ENCODE measurements at regions not wholly inside any gene's neighbourhood (a gene's known extent, or its start where the extent isn't known, plus 50 kb on each side); places are given as distances from the start of the nearest gene placed in this dataset.

- TF ChIP-seq JUNB (IDR thresholded peaks at IDR 0.05; ENCODE audit: unreplicated experiment) (no peak), NANOG (IDR thresholded peaks at IDR 0.05; ENCODE audit: borderline replicate concordance) (no peak), EZH2 (IDR thresholded peaks at IDR 0.05; ENCODE audit: low read depth, unreplicated experiment) (no peak), POLR2AphosphoS5 (IDR thresholded peaks at IDR 0.05; ENCODE audit: low read depth) (no peak), EZH2phosphoT487 (IDR thresholded peaks at IDR 0.05; ENCODE audit: unreplicated experiment) (no peak)
- TF ChIP-seq, protein P1, sequence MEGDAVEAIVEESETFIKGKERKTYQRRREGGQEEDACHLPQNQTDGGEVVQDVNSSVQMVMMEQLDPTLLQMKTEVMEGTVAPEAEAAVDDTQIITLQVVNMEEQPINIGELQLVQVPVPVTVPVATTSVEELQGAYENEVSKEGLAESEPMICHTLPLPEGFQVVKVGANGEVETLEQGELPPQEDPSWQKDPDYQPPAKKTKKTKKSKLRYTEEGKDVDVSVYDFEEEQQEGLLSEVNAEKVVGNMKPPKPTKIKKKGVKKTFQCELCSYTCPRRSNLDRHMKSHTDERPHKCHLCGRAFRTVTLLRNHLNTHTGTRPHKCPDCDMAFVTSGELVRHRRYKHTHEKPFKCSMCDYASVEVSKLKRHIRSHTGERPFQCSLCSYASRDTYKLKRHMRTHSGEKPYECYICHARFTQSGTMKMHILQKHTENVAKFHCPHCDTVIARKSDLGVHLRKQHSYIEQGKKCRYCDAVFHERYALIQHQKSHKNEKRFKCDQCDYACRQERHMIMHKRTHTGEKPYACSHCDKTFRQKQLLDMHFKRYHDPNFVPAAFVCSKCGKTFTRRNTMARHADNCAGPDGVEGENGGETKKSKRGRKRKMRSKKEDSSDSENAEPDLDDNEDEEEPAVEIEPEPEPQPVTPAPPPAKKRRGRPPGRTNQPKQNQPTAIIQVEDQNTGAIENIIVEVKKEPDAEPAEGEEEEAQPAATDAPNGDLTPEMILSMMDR (conservative IDR thresholded peaks at IDR 0.05; ENCODE audit: low read depth in 2 of 2) = no peak
- TF ChIP-seq, protein P2, sequence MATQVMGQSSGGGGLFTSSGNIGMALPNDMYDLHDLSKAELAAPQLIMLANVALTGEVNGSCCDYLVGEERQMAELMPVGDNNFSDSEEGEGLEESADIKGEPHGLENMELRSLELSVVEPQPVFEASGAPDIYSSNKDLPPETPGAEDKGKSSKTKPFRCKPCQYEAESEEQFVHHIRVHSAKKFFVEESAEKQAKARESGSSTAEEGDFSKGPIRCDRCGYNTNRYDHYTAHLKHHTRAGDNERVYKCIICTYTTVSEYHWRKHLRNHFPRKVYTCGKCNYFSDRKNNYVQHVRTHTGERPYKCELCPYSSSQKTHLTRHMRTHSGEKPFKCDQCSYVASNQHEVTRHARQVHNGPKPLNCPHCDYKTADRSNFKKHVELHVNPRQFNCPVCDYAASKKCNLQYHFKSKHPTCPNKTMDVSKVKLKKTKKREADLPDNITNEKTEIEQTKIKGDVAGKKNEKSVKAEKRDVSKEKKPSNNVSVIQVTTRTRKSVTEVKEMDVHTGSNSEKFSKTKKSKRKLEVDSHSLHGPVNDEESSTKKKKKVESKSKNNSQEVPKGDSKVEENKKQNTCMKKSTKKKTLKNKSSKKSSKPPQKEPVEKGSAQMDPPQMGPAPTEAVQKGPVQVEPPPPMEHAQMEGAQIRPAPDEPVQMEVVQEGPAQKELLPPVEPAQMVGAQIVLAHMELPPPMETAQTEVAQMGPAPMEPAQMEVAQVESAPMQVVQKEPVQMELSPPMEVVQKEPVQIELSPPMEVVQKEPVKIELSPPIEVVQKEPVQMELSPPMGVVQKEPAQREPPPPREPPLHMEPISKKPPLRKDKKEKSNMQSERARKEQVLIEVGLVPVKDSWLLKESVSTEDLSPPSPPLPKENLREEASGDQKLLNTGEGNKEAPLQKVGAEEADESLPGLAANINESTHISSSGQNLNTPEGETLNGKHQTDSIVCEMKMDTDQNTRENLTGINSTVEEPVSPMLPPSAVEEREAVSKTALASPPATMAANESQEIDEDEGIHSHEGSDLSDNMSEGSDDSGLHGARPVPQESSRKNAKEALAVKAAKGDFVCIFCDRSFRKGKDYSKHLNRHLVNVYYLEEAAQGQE (IDR thresholded peaks at IDR 0.05; ENCODE audit: unreplicated experiment) = no peak
These were observed 1488.0 kb upstream of the CELF4 start for GRCh38 chr18:39053571-39053970.

All from GM23338 (cell line).